ENCODE measurements at regions not wholly inside any gene's neighbourhood (a gene's known extent, or its start where the extent isn't known, plus 50 kb on each side); places are given as distances from the start of the nearest gene placed in this dataset.

- no peaks in the 10 kb centered on the region for H3K9me3 ChIP-seq
- TF ChIP-seq POLR2A (IDR thresholded peaks at IDR 0.05) (no peak), EP300 (IDR thresholded peaks at IDR 0.05) (no peak), CTCF (IDR thresholded peaks at IDR 0.05) (no peak), POLR2AphosphoS5 (IDR thresholded peaks at IDR 0.05) (no peak)
These were observed 201.3 kb upstream of the CTSO start for GRCh38 chr4:156154978-156155377.

GRCh38 chr4:156146571-156146970 lies 192.9 kb upstream of the CTSO start:
- Histone ChIP-seq H3K4me1 (no peaks in the 10 kb centered on the region), H3K36me3 (no peaks in the 10 kb centered on the region), H3K27ac (no peak overlapping the region), H3K9me3 (no peaks in the 10 kb centered on the region), H3K27me3 (no peaks in the 10 kb centered on the region), H3K4me3 (no peak overlapping the region)
- 78% methylated on average over 2 of the region's 2 CpGs for WGBS
- DNase-seq (ENCODE audit: low spot score in 2 of 2) = no peak
- TF ChIP-seq EP300 (IDR thresholded peaks at IDR 0.05) (no peak), POLR2A (IDR thresholded peaks at IDR 0.05) (no peak), CTCF (IDR thresholded peaks at IDR 0.05) (no peak), POLR2AphosphoS5 (IDR thresholded peaks at IDR 0.05) (no peak)

More at GRCh38 chr4:156154978-156155377, 201.3 kb upstream of the CTSO start:
- H3K4me1 ChIP-seq = no peaks in the 10 kb centered on the region
- H3K4me3 ChIP-seq = no peak overlapping the region
- H3K27ac ChIP-seq = no peak overlapping the region
- 73% methylated on average over 4 of the region's 4 CpGs for WGBS
- no peaks in the 10 kb centered on the region for H3K27me3 ChIP-seq
- H3K36me3 ChIP-seq = no peaks in the 10 kb centered on the region
- DNase-seq (ENCODE audit: low spot score in 2 of 2) = no peak

GRCh38 chr4:156144961-156145360 lies 191.3 kb upstream of the CTSO start:
- WGBS = 81% methylated on average over 3 of the region's 3 CpGs
- Histone ChIP-seq H3K4me3 (no peak overlapping the region), H3K4me1 (no peaks in the 10 kb centered on the region), H3K9me3 (no peaks in the 10 kb centered on the region), H3K36me3 (no peaks in the 10 kb centered on the region), H3K27ac (no peak overlapping the region), H3K27me3 (no peaks in the 10 kb centered on the region)
- DNase-seq (ENCODE audit: low spot score in 2 of 2) = no peak
- no peak for TF ChIP-seq POLR2A (IDR thresholded peaks at IDR 0.05)
- no peak for TF ChIP-seq EP300 (IDR thresholded peaks at IDR 0.05)
- TF ChIP-seq CTCF (IDR thresholded peaks at IDR 0.05) = no peak
- no peak for TF ChIP-seq POLR2AphosphoS5 (IDR thresholded peaks at IDR 0.05)

DNA sequence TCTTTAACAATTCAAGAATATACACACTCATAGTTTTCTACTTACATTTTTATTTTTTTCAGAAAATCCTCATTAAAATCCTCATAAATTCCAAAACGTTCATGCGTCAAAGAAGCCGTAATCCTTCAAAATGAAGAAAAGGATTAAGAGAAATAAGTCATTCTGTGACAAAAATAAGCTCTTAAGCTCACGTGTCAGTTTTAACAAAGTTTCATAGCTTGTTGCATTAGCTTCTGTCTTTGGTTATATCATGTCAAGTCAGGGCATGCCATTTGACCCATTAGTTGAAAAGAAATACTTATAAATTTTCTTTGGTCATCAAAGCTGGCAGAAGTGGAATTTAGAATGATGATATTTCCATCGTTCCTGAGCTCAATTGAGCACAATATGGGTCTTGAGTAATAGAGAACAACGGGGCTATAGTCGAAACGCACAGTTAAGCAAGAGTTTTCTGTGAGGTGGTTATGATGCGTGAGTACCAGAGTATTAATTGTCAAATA lies 185.2 kb upstream of the CTSO start:
- Histone ChIP-seq H3K27ac (no peak overlapping the region), H3K4me1 (no peaks in the 10 kb centered on the region), H3K36me3 (no peaks in the 10 kb centered on the region), H3K9me3 (no peaks in the 10 kb centered on the region), H3K4me3 (no peak overlapping the region), H3K27me3 (no peaks in the 10 kb centered on the region)
- WGBS = 66% methylated on average over 9 of the region's 9 CpGs
- TF ChIP-seq CTCF (IDR thresholded peaks at IDR 0.05) = no peak
- TF ChIP-seq POLR2AphosphoS5 (IDR thresholded peaks at IDR 0.05) = no peak
- TF ChIP-seq POLR2A (IDR thresholded peaks at IDR 0.05) = no peak
- no peak for TF ChIP-seq EP300 (IDR thresholded peaks at IDR 0.05)
- no peak for DNase-seq (ENCODE audit: low spot score in 2 of 2)

- no peak overlapping the region for H3K27ac ChIP-seq
- H3K36me3 ChIP-seq = no peaks in the 10 kb centered on the region
- DNase-seq (ENCODE audit: low spot score in 2 of 2) = no peak
- no peaks in the 10 kb centered on the region for H3K4me1 ChIP-seq
- no peaks in the 10 kb centered on the region for H3K9me3 ChIP-seq
- TF ChIP-seq POLR2A (IDR thresholded peaks at IDR 0.05) = no peak
- TF ChIP-seq CTCF (IDR thresholded peaks at IDR 0.05) = no peak
- TF ChIP-seq POLR2AphosphoS5 (IDR thresholded peaks at IDR 0.05) = no peak
- TF ChIP-seq EP300 (IDR thresholded peaks at IDR 0.05) = no peak
- no peak overlapping the region for H3K4me3 ChIP-seq
- H3K27me3 ChIP-seq = no peaks in the 10 kb centered on the region
- WGBS = 64% methylated on average over 9 of the region's 9 CpGs
These were observed 184.2 kb upstream of the CTSO start for GRCh38 chr4:156137679-156138473.

All from suprapubic skin (tissue), 4 donors.